Uterus (tissue), 3 donors: ENCODE measurements at regions not wholly inside any gene's neighbourhood (a gene's known extent, or its start where the extent isn't known, plus 50 kb on each side); places are given as distances from the start of the nearest gene placed in this dataset.

Experiments
- DNase-seq, 2 donors: peaks; one replicate each; pipeline ENCODE4 v3.0.0-alpha.2; 2019 to 2020
- H3K27ac ChIP-seq, 2 donors: fragments of 200-600 bp; sonication (generic); 1 replicate in 1 of 2; 2 replicates in 1 of 2; pipeline ENCODE4 v1.5.1; 2016 to 2018
- H3K27me3 ChIP-seq, 2 donors: fragments of 200-600 bp; sonication (generic); one replicate each; pipeline ENCODE4 v1.5.1; 2018 to 2019; ENCODE audit warnings: control low read depth in 1 of 2
- H3K36me3 ChIP-seq, 2 donors: fragments of 200-600 bp; sonication (generic); one replicate each; pipeline ENCODE4 v1.5.1; 2019; ENCODE audit warnings: control low read depth in 1 of 2
- H3K4me1 ChIP-seq, 2 donors: fragments of 200-600 bp; sonication (generic); one replicate each; pipeline ENCODE4 v1.5.1; 2018 to 2019; ENCODE audit warnings: control low read depth in 1 of 2
- H3K4me3 ChIP-seq, 2 donors: fragments of 200-600 bp; sonication (generic); 1 replicate in 1 of 2; 2 replicates in 1 of 2; pipeline ENCODE4 v1.5.1; 2018 to 2019; ENCODE audit warnings: mild to moderate bottlenecking in 1 of 2
- H3K9me3 ChIP-seq, 2 donors: fragments of 200-600 bp; sonication (generic); one replicate each; pipeline ENCODE4 v1.5.1; 2019; ENCODE audit warnings: control low read depth in 1 of 2
- CTCF ChIP-seq, 4 experiments: fragments of 200-600 bp in 2 of 4; fragments of 450-650 bp in 2 of 4; sonication (generic) in 2 of 4; IDR thresholded peaks; one replicate each; pipeline ENCODE4 v1.5.1; 2016 to 2019; ENCODE audit warnings: antibody characterized with exemption in 4 of 4, mild to moderate bottlenecking in 2 of 4, moderate library complexity in 1 of 4
- POLR2A ChIP-seq, 2 donors: fragments of 450-650 bp; IDR thresholded peaks; one replicate each; pipeline ENCODE4 v1.6.1; 2016; ENCODE audit warnings: antibody characterized with exemption in 2 of 2, mild to moderate bottlenecking in 1 of 2, moderate library complexity in 1 of 2
- intact Hi-C: fragments of 100-400 bp; cut with DNase I; formaldehyde crosslinking; loops from one replicate; pipeline ENCODE4 v1.15.1; 2023; ENCODE audit warnings: low total_unique reads
- donor health status: DM: yes; HTN: yes; CAD: no.

DNA sequence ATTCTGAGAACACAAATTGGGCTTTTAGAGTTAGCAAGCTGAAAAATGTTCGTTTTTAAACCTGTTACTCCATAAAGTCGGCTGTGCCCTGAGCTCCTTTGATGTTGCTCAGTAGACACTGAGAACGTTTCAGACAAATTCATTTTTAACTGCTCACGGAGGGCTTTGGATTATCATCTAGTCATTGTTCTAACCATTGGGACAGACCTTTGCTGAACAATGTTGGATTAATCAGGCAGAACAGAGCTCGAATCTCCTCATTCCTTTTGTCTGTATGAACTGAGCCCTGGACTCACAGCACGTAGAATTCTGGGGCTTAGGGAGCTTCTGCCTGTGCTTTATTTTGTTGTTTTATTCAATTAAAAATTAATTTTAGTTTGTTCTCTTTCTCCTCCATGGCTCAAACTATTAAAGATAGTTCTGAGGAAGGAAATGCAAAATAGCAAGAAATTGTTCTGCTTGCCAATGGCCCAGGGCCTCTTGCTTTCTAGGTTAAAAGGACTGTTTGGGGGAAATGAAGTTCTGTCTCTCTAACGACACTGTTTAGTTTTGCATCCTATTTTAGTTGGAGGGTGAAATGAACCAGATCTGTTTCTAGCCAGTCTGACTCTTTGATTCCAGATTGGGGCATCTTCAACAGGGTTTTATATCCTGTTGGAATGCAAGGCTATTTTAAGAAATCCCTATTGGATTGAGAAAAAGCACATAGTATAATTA is 114.7 kb upstream of the CXCR4 start:
- Histone ChIP-seq H3K9me3 (no peaks in the 10 kb centered on the region), H3K4me1 (no peaks in the 10 kb centered on the region)

DNA sequence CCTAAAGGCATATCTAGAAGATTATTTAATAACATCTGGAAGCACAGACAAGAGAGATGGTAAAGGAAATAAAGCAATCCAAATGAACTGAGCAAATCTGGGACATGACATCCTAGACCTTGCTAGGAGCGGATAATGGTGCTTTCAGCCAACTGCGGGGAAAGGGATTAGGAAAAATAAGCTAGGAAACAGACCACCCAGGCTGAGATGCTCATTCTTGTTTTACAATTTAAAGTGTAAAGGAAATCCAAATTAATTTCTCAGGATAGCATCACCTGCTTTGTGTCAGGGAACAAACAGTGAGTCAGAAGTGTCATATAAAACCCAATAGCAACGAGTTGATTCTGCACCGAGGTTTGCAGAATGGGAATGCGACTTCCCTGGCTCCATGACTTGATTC is 112.5 kb upstream of the CXCR4 start:
- no peaks in the 10 kb centered on the region for H3K4me1 ChIP-seq
- no peaks in the 10 kb centered on the region for H3K27me3 ChIP-seq
- DNase-seq: no peak
- intact Hi-C loops: no loop called here
- TF ChIP-seq POLR2A (IDR thresholded peaks at IDR 0.05) (no peak), CTCF (IDR thresholded peaks at IDR 0.05) (no peak)
- no peak overlapping the region for H3K27ac ChIP-seq
- no peaks in the 10 kb centered on the region for H3K9me3 ChIP-seq
- H3K4me3 ChIP-seq: no peak overlapping the region
- no peaks in the 10 kb centered on the region for H3K36me3 ChIP-seq

More for the DNA sequence above, 114.7 kb upstream of the CXCR4 start:
- intact Hi-C loops: no loop called here
- H3K27ac ChIP-seq: no peak overlapping the region
- no peak overlapping the region for H3K4me3 ChIP-seq
- no peaks in the 10 kb centered on the region for H3K27me3 ChIP-seq
- no peaks in the 10 kb centered on the region for H3K36me3 ChIP-seq
- no peak for TF ChIP-seq CTCF (IDR thresholded peaks at IDR 0.05)
- no peak for TF ChIP-seq POLR2A (IDR thresholded peaks at IDR 0.05)
- DNase-seq: no peak

- no peak for TF ChIP-seq POLR2A (IDR thresholded peaks at IDR 0.05)
- TF ChIP-seq CTCF (IDR thresholded peaks at IDR 0.05): no peak
- H3K27ac ChIP-seq: no peak overlapping the region
Observed at GRCh38 chr2:136226903-136227302, 109.0 kb upstream of the CXCR4 start.

DNA sequence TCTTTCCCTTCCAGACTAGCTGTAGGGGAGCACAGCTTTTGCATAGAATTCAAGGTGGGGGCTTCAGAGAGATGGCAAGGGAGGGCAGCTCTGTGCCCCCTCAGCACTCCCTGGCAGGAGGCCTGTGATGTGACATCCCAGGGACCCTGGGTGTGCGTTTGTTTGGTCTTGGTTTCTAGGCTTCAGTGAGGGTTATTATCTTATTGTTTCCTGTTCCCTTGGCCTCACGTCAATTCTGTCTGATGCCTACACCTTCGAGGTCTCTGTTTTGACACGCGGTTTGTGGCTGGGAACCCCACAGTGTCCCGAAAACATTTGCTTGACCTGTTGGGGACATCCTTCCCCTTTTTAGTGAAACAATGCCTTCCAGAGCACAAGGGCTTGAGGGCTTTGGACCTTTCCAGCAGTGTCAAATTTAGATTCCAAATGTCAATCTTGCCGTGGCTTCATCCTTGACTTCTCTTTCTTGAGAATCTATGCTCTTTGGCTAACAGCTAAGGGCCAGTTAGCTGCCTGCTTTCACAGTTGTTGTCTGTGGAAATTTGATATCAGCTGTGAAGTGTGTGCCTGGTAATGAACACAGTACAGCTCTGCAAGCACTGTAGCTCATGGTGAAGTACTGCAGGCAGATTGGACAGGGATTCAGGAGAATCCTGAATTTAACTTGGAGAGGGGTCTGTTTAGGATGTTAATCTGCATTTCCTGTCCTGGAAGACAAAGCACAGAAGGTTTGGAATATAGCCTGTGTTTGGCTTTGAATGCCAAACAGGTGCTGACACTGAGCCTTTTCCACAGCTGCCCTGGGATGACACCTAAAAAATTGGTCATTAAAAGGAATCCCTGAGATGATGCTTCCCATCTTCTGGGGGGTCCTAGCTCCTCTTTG is 108.2 kb upstream of the CXCR4 start:
- no peaks in the 10 kb centered on the region for H3K36me3 ChIP-seq
- H3K4me1 ChIP-seq: no peaks in the 10 kb centered on the region
- no peak for DNase-seq
- intact Hi-C loops: no loop called here
- no peak overlapping the region for H3K4me3 ChIP-seq
- TF ChIP-seq POLR2A (IDR thresholded peaks at IDR 0.05) (no peak), CTCF (IDR thresholded peaks at IDR 0.05) (no peak)
- H3K27ac ChIP-seq: no peak overlapping the region
- H3K9me3 ChIP-seq: no peaks in the 10 kb centered on the region
- H3K27me3 ChIP-seq: no peaks in the 10 kb centered on the region

More at GRCh38 chr2:136226903-136227302, 109.0 kb upstream of the CXCR4 start:
- no peak for DNase-seq
- intact Hi-C loops: no loop called here
- Histone ChIP-seq H3K36me3 (no peaks in the 10 kb centered on the region), H3K4me1 (no peaks in the 10 kb centered on the region), H3K27me3 (no peaks in the 10 kb centered on the region), H3K9me3 (no peaks in the 10 kb centered on the region), H3K4me3 (no peak overlapping the region)

DNA sequence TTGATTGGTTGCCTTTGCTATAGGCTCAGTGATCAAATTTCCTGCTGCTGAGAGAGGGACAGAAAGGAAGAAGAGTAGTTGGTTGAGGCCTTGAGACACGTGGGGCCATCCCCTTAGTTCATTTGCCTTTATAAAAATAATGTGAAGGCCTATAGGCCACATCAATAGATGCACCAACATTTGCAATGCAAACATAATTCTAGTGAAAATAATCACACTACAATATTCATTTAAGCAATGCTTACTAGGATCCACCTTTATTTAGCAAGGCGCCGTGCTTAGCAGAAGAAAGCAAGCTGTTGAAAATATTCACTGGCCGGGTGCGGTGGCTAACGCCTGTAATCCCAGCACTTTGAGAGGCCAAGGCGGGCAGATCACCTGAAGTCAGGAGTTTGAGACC is 105.3 kb upstream of the CXCR4 start:
- no peaks in the 10 kb centered on the region for H3K4me1 ChIP-seq
- TF ChIP-seq POLR2A (IDR thresholded peaks at IDR 0.05) (no peak), CTCF (IDR thresholded peaks at IDR 0.05) (no peak)
- H3K4me3 ChIP-seq: no peak overlapping the region
- H3K27ac ChIP-seq: no peak overlapping the region
- H3K9me3 ChIP-seq: no peaks in the 10 kb centered on the region
- no peak for DNase-seq
- H3K27me3 ChIP-seq: no peaks in the 10 kb centered on the region
- no peaks in the 10 kb centered on the region for H3K36me3 ChIP-seq
- intact Hi-C loops: no loop called here
